CD8-positive, alpha-beta memory T cell (primary cell): ENCODE measurements at regions not wholly inside any gene's neighbourhood (a gene's known extent, or its start where the extent isn't known, plus 50 kb on each side); places are given as distances from the start of the nearest gene placed in this dataset.

ENCODE experiments used
- CTCF ChIA-PET: fragments of 350-600 bp; sonication (Branson Sonifier 250); formaldehyde crosslinking; loops from one replicate; lab custom pipeline; 2021; ENCODE audit warnings: antibody characterized with exemption; lab: Charles Lee
- POLR2A ChIA-PET: fragments of 350-600 bp; sonication (Branson Sonifier 250); formaldehyde crosslinking; loops from one replicate; lab custom pipeline; 2021; ENCODE audit warnings: antibody characterized with exemption; lab: Charles Lee
- DNase-seq, 5 donors: peaks; one replicate each; pipeline versions ENCODE4 v3.0.0 to v3.0.0-alpha.2; 2020 to 2022; ENCODE audit warnings: mixed read lengths in 1 of 5
- H3K27ac ChIP-seq: one replicate; pipeline ENCODE4 v1.7.0; 2013; ENCODE audit warnings: low read depth, mild to moderate bottlenecking, low read length, moderate library complexity
- H3K27me3 ChIP-seq: 2 replicates; pipeline ENCODE4 v1.7.0; 2013; ENCODE audit warnings: low read length, mild to moderate bottlenecking; ENCODE audit not compliant: insufficient read depth, poor library complexity, severe bottlenecking
- H3K36me3 ChIP-seq: 2 replicates; pipeline ENCODE4 v1.7.0; 2013; ENCODE audit warnings: mild to moderate bottlenecking, low read length, moderate library complexity; ENCODE audit not compliant: insufficient read depth
- H3K4me1 ChIP-seq: 2 replicates; pipeline ENCODE4 v1.7.0; 2013; ENCODE audit warnings: mild to moderate bottlenecking, low read length, moderate library complexity; ENCODE audit not compliant: insufficient read depth
- H3K4me3 ChIP-seq: 2 replicates; pipeline ENCODE4 v1.7.0; 2013; ENCODE audit warnings: mild to moderate bottlenecking, low read length
- H3K9me3 ChIP-seq: 2 replicates; pipeline ENCODE4 v1.7.0; 2013; ENCODE audit warnings: mild to moderate bottlenecking, low read length
- H3K27ac Mint-ChIP-seq, 8 donors: one replicate each; pipeline ENCODE4 v1.8.0; 2020 to 2021; ENCODE audit warnings: mixed read lengths in 8 of 8, mild to moderate bottlenecking in 6 of 8, inconsistent platforms in 3 of 8, moderate library complexity in 3 of 8
- H3K27me3 Mint-ChIP-seq, 2 donors: one replicate each; pipeline ENCODE4 v1.8.0; 2020 to 2021; ENCODE audit warnings: mixed read lengths in 2 of 2, mild to moderate bottlenecking in 1 of 2, moderate library complexity in 1 of 2
- H3K36me3 Mint-ChIP-seq, 3 donors: one replicate each; pipeline ENCODE4 v1.8.0; 2020 to 2021; ENCODE audit warnings: mixed read lengths in 3 of 3, inconsistent platforms in 1 of 3, mild to moderate bottlenecking in 1 of 3
- H3K4me1 Mint-ChIP-seq, 3 donors: one replicate each; pipeline ENCODE4 v1.8.0; 2020 to 2021; ENCODE audit warnings: mixed read lengths in 3 of 3, inconsistent platforms in 1 of 3, mild to moderate bottlenecking in 1 of 3
- H3K4me3 Mint-ChIP-seq, 7 donors: one replicate each; pipeline ENCODE4 v1.8.0; 2020 to 2021; ENCODE audit warnings: mixed read lengths in 7 of 7, mild to moderate bottlenecking in 6 of 7, moderate library complexity in 4 of 7, inconsistent platforms in 2 of 7
- H3K9me3 Mint-ChIP-seq, 5 donors: one replicate each; pipeline ENCODE4 v1.8.0; 2020 to 2022; ENCODE audit warnings: mixed read lengths in 5 of 5, mild to moderate bottlenecking in 3 of 5, moderate library complexity in 2 of 5, inconsistent platforms in 1 of 5

- Histone ChIP-seq H3K27me3 (no peaks in the 10 kb centered on the region), H3K9me3 (no peaks in the 10 kb centered on the region), H3K4me1 (no peaks in the 10 kb centered on the region), H3K27ac (no peak overlapping the region), H3K36me3 (no peaks in the 10 kb centered on the region), H3K4me3 (no peak overlapping the region)
- CTCF ChIA-PET, result no interaction called here
- peaks cover 0 to 9% (median 2%) of the 10 kb centered on the region in 5 donors for H3K9me3 Mint-ChIP-seq
- no peaks in the 10 kb centered on the region for H3K36me3 Mint-ChIP-seq
- DNase-seq, result no peak
- H3K27me3 Mint-ChIP-seq, result no peaks in the 10 kb centered on the region
- H3K27ac Mint-ChIP-seq, result no peak overlapping the region
- no peak overlapping the region for H3K4me3 Mint-ChIP-seq
- no peaks in the 10 kb centered on the region for H3K4me1 Mint-ChIP-seq
- POLR2A ChIA-PET, result no interaction called here
These were observed 540.2 kb upstream of the TMEM132C start for GRCh38 chr12:127726671-127727315.

GRCh38 chr12:127728285-127728684 lies 538.7 kb upstream of the TMEM132C start:
- peaks cover 0 to 10% (median under 1%) of the 10 kb centered on the region in 5 donors for H3K9me3 Mint-ChIP-seq
- ChIA-PET CTCF (no interaction called here), POLR2A (no interaction called here)
- no peak for DNase-seq
- no peaks in the 10 kb centered on the region for H3K36me3 Mint-ChIP-seq
- Histone ChIP-seq H3K4me3 (no peak overlapping the region), H3K27me3 (no peaks in the 10 kb centered on the region), H3K27ac (no peak overlapping the region), H3K9me3 (no peaks in the 10 kb centered on the region), H3K4me1 (no peaks in the 10 kb centered on the region), H3K36me3 (no peaks in the 10 kb centered on the region)
- H3K4me3 Mint-ChIP-seq, result no peak overlapping the region
- no peaks in the 10 kb centered on the region for H3K4me1 Mint-ChIP-seq
- H3K27me3 Mint-ChIP-seq, result no peaks in the 10 kb centered on the region
- no peak overlapping the region for H3K27ac Mint-ChIP-seq

DNA sequence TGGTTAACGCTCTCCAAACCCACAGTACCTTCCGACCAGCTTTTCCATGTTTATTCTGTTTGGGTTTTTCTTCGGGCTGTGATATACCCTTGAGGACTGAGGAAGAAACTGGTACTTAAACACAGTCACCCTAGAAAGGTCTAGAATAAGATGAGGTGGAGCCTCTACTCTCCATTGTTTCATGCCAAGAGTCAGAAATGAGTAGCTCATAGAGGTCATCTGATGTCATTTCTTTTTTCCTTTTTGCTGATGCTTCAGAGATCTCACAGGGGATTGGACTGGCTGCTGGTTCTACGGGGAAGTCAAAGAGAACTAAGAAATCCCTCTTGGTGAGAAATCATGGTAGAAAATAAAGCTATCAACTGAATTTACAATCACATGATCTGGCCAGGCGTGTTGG lies 538.2 kb upstream of the TMEM132C start:
- Histone ChIP-seq H3K4me3 (no peak overlapping the region), H3K4me1 (no peaks in the 10 kb centered on the region), H3K9me3 (no peaks in the 10 kb centered on the region), H3K27me3 (no peaks in the 10 kb centered on the region), H3K27ac (no peak overlapping the region), H3K36me3 (no peaks in the 10 kb centered on the region)
- no peak for DNase-seq
- H3K9me3 Mint-ChIP-seq, result peaks cover 0 to 13% (median 3%) of the 10 kb centered on the region in 5 donors
- ChIA-PET POLR2A (no interaction called here), CTCF (no interaction called here)
- H3K4me3 Mint-ChIP-seq, result no peak overlapping the region
- H3K4me1 Mint-ChIP-seq, result no peaks in the 10 kb centered on the region
- H3K36me3 Mint-ChIP-seq, result no peaks in the 10 kb centered on the region
- H3K27me3 Mint-ChIP-seq, result no peaks in the 10 kb centered on the region
- H3K27ac Mint-ChIP-seq, result no peak overlapping the region

DNA sequence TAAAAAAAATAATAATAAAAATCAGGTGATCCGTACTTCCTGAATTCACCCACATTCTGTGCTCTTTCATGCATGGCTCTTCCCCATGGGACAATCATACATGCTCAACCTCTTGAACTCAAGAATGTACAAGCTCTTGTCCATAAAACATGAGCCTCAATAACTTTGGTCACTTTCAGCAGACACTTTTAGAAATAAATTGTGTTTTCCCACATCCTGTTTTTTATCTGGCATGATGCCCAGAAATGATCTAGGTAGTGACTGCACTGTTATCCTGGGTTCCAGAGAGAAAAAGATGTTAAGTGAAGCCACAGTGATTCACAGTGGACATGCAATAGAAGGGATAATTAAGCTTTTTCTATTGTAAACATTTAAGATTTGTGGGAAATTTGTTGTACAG lies 537.6 kb upstream of the TMEM132C start:
- no peaks in the 10 kb centered on the region for H3K36me3 Mint-ChIP-seq
- Histone ChIP-seq H3K9me3 (no peaks in the 10 kb centered on the region), H3K4me1 (no peaks in the 10 kb centered on the region), H3K4me3 (no peak overlapping the region), H3K27me3 (no peaks in the 10 kb centered on the region), H3K36me3 (no peaks in the 10 kb centered on the region), H3K27ac (no peak overlapping the region)
- peaks cover 0 to 9% (median 3%) of the 10 kb centered on the region in 5 donors for H3K9me3 Mint-ChIP-seq
- no peak overlapping the region for H3K4me3 Mint-ChIP-seq
- DNase-seq, result no peak
- ChIA-PET POLR2A (no interaction called here), CTCF (no interaction called here)
- H3K4me1 Mint-ChIP-seq, result no peaks in the 10 kb centered on the region
- no peaks in the 10 kb centered on the region for H3K27me3 Mint-ChIP-seq
- H3K27ac Mint-ChIP-seq, result no peak overlapping the region

DNA sequence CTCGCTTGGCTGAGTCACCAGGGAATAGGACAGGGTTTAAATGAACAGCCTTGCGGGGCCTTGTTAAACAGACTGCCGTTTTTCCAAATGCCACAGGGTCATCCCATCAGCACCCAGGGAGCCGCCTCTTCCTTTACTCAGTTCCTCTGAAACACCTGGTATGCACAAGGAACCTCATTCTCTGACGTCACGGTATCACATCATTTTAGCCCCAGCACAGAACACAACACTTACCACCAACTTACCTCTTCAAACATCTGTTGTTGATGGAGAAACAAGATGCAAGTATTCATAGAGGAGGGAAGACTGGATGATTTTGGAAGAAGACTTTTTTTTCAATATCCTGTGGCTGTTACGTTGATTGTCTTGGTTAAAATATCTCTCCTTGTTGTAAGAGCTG lies 535.3 kb upstream of the TMEM132C start:
- H3K27me3 ChIP-seq, result no peaks in the 10 kb centered on the region
- no peak overlapping the region for H3K27ac ChIP-seq
- Mint-ChIP-seq H3K4me1 (no peaks in the 10 kb centered on the region), H3K27ac (no peak overlapping the region), H3K4me3 (no peak overlapping the region), H3K36me3 (no peaks in the 10 kb centered on the region), H3K27me3 (no peaks in the 10 kb centered on the region), H3K9me3 (peaks cover 0 to 13% (median 7%) of the 10 kb centered on the region in 5 donors)
- H3K36me3 ChIP-seq, result no peaks in the 10 kb centered on the region
- POLR2A ChIA-PET, result no interaction called here
- CTCF ChIA-PET, result no interaction called here
- no peaks in the 10 kb centered on the region for H3K9me3 ChIP-seq
- no peaks in the 10 kb centered on the region for H3K4me1 ChIP-seq
- DNase-seq, result no peak
- H3K4me3 ChIP-seq, result no peak overlapping the region

DNA sequence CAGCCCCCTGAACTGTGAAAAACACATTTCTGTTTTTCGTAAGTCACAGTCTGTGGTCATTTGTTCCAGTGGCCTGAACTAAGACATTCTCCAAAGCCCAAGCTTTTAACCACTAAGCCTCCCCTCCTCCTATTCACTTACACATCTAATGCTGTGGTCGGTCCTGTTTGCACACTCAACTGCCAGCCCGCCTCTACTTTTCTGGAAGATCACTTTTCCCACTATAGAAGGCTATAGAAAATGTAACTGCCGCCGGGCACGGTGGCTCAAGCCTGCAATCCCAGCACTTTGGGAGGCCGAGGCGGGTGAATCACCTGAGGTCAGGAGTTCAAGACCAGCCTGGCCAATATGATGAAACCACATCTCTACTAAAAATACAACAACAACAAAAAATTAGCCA lies 524.7 kb upstream of the TMEM132C start:
- Mint-ChIP-seq H3K4me1 (no peaks in the 10 kb centered on the region), H3K4me3 (no peak overlapping the region), H3K9me3 (peaks cover 0 to 9% (median 3%) of the 10 kb centered on the region in 5 donors), H3K27me3 (no peaks in the 10 kb centered on the region), H3K36me3 (no peaks in the 10 kb centered on the region), H3K27ac (no peak overlapping the region)
- Histone ChIP-seq H3K9me3 (no peaks in the 10 kb centered on the region), H3K27me3 (no peaks in the 10 kb centered on the region), H3K36me3 (no peaks in the 10 kb centered on the region), H3K4me1 (no peaks in the 10 kb centered on the region), H3K4me3 (no peak overlapping the region), H3K27ac (no peak overlapping the region)
- POLR2A ChIA-PET, result no interaction called here
- CTCF ChIA-PET, result no interaction called here
- DNase-seq, result no peak

DNA sequence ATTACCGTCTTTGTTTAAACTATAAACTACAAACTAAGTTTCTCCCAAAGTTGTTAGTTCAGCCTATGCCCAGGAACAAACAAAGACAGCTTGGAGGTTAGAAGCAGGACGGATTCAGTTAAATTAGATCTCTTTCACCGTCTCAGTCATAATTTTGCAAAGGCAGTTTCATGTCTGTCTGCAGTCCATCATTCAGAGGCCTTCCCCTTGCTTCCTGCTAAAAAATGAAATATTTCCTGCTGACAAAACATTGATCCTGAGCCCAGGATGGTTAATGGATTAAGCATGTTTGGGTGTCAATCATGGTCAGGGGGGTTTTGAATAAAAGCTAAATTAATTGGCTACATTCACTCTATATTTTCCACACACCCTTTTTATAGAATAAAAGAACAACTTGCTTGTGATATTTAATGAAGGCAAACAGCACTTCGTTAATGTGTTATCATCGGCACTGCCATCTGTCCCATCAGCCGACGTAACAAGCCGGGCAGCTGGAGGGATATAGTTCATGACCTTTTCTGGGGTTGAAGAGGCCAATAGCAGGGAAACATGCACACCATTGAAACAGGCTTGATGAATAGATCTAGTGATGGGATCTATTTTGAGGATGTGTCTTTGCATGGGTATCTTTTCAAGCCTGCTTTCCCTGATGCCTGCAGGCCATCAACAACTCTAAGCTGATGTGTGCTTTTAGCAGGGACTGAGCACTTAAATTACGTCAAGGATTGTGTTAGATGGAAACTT lies 521.3 kb upstream of the TMEM132C start:
- no peak overlapping the region for H3K27ac ChIP-seq
- POLR2A ChIA-PET, result no interaction called here
- H3K4me3 ChIP-seq, result no peak overlapping the region
- H3K27me3 ChIP-seq, result no peaks in the 10 kb centered on the region
- peaks cover 0 to 9% (median 2%) of the 10 kb centered on the region in 5 donors for H3K9me3 Mint-ChIP-seq
- H3K36me3 ChIP-seq, result no peaks in the 10 kb centered on the region
- H3K9me3 ChIP-seq, result no peaks in the 10 kb centered on the region
- H3K4me1 ChIP-seq, result no peaks in the 10 kb centered on the region
- DNase-seq, result no peak
- H3K27ac Mint-ChIP-seq, result no peak overlapping the region
- no peaks in the 10 kb centered on the region for H3K4me1 Mint-ChIP-seq
- no peaks in the 10 kb centered on the region for H3K36me3 Mint-ChIP-seq
- H3K27me3 Mint-ChIP-seq, result no peaks in the 10 kb centered on the region
- H3K4me3 Mint-ChIP-seq, result no peak overlapping the region
- CTCF ChIA-PET, result no interaction called here

GRCh38 chr12:127749416-127749815 lies 517.6 kb upstream of the TMEM132C start:
- Mint-ChIP-seq H3K27ac (no peak overlapping the region), H3K27me3 (no peaks in the 10 kb centered on the region), H3K4me1 (no peaks in the 10 kb centered on the region), H3K9me3 (peaks cover 0 to 7% (median 1%) of the 10 kb centered on the region in 5 donors), H3K36me3 (no peaks in the 10 kb centered on the region), H3K4me3 (no peak overlapping the region)
- no peaks in the 10 kb centered on the region for H3K9me3 ChIP-seq
- CTCF ChIA-PET, result no interaction called here
- POLR2A ChIA-PET, result no interaction called here
- H3K27me3 ChIP-seq, result no peaks in the 10 kb centered on the region
- DNase-seq, result no peak
- H3K27ac ChIP-seq, result no peak overlapping the region
- no peaks in the 10 kb centered on the region for H3K36me3 ChIP-seq
- no peak overlapping the region for H3K4me3 ChIP-seq
- no peaks in the 10 kb centered on the region for H3K4me1 ChIP-seq
